PC-9 (cell line): ENCODE measurements at regions not wholly inside any gene's neighbourhood (a gene's known extent, or its start where the extent isn't known, plus 50 kb on each side); places are given as distances from the start of the nearest gene placed in this dataset.

Experiments
- BruUV-seq: library from RNA; stranded (reverse); fragments of 400-500 nt; replicated peaks from 2 replicates; lab custom pipeline; 2021; lab: Mats Ljungman, UMichigan
- CTCF ChIA-PET: fragments of 300-600 bp; sonication (Branson Sonifier 250); formaldehyde crosslinking; loops from one replicate; lab custom pipeline; 2022; ENCODE audit warnings: antibody characterized with exemption; lab: Charles Lee
- POLR2A ChIA-PET: fragments of 300-600 bp; sonication (Branson Sonifier 250); formaldehyde crosslinking; loops from one replicate; lab custom pipeline; 2022; ENCODE audit warnings: antibody characterized with exemption; ENCODE audit not compliant: unreplicated experiment; lab: Charles Lee
- DNase-seq, 2 experiments: peaks; one replicate each; pipeline versions ENCODE4 v3.0.0 to v3.0.0-alpha.2; 2015 to 2022; ENCODE audit warnings: mixed read lengths in 1 of 2
- H2AFZ ChIP-seq: fragments of 200-600 bp; sonication (generic); 2 replicates; pipeline ENCODE4 v1.8.1; 2017; ENCODE audit warnings: antibody characterized with exemption
- H3F3A ChIP-seq: fragments of 200-600 bp; sonication (generic); 2 replicates; pipeline ENCODE4 v1.8.1; 2017; ENCODE audit warnings: antibody characterized with exemption, mild to moderate bottlenecking, low read depth; ENCODE audit not compliant: insufficient read depth
- H3K27ac ChIP-seq: fragments of 200-600 bp; sonication (generic); 2 replicates; pipeline ENCODE4 v1.6.1; 2016; ENCODE audit warnings: mixed run types
- H3K27me3 ChIP-seq: fragments of 200-600 bp; sonication (generic); 2 replicates; pipeline ENCODE4 v1.6.1; 2016; ENCODE audit warnings: low read depth, mixed run types; ENCODE audit not compliant: insufficient read depth
- H3K36me3 ChIP-seq: fragments of 200-600 bp; sonication (generic); 2 replicates; pipeline ENCODE4 v1.6.1; 2016; ENCODE audit warnings: low read depth, mixed run types
- H3K4me1 ChIP-seq: fragments of 200-600 bp; sonication (generic); replicated peaks from 2 replicates; pipeline ENCODE4 v1.6.1; 2016; ENCODE audit warnings: mixed run types; ENCODE audit not compliant: insufficient read depth
- H3K4me2 ChIP-seq: fragments of 200-600 bp; sonication (generic); 2 replicates; pipeline ENCODE4 v1.6.1; 2017; ENCODE audit warnings: mixed run types
- H3K4me3 ChIP-seq: fragments of 200-600 bp; sonication (generic); 2 replicates; pipeline ENCODE4 v1.6.1; 2016; ENCODE audit warnings: mixed run types
- H3K79me2 ChIP-seq: fragments of 200-600 bp; sonication (generic); 2 replicates; pipeline ENCODE4 v1.6.1; 2017; ENCODE audit warnings: low read depth, mixed run types
- H3K9me2 ChIP-seq: fragments of 200-600 bp; sonication (generic); 2 replicates; pipeline ENCODE4 v1.8.1; 2017; ENCODE audit warnings: mild to moderate bottlenecking; ENCODE audit not compliant: insufficient read depth
- H3K9me3 ChIP-seq: fragments of 200-600 bp; sonication (generic); 2 replicates; pipeline ENCODE4 v1.8.1; 2016; ENCODE audit warnings: low read depth; ENCODE audit not compliant: insufficient read depth
- H4K20me1 ChIP-seq: fragments of 200-600 bp; sonication (generic); 2 replicates; pipeline ENCODE4 v1.8.1; 2017; ENCODE audit not compliant: insufficient read depth
- CTCF ChIP-seq: fragments of 200-600 bp; sonication (generic); conservative IDR thresholded peaks from 2 replicates; pipeline ENCODE4 v1.6.1; 2017; ENCODE audit warnings: mixed run types, antibody characterized with exemption, mild to moderate bottlenecking, moderate library complexity
- EZH2 ChIP-seq: fragments of 200-600 bp; sonication (generic); IDR thresholded peaks from 2 replicates; pipeline ENCODE4 v1.8.0; 2017; ENCODE audit warnings: antibody characterized with exemption, low read depth
- intact Hi-C: fragments of 100-400 bp; cut with micrococcal nuclease; formaldehyde crosslinking; loops from one replicate; pipeline ENCODE4 v1.10.0; 2022; ENCODE audit not compliant: unreplicated experiment

- Histone ChIP-seq H3K79me2 (no peaks in the 10 kb centered on the region), H3K4me2 (no peak overlapping the region), H4K20me1 (no peaks in the 10 kb centered on the region), H3K9me2 (no peaks in the 10 kb centered on the region), H3K4me1 (no peaks in the 10 kb centered on the region), H3K27ac (no peak overlapping the region), H3K36me3 (no peaks in the 10 kb centered on the region), H3K27me3 (peaks cover 12% of the 10 kb centered on the region; the same call in 1 of the 2 replicates), H3F3A (no peaks in the 10 kb centered on the region), H2AFZ (no peak overlapping the region), H3K9me3 (no peaks in the 10 kb centered on the region), H3K4me3 (no peak overlapping the region)
- no peak for TF ChIP-seq EZH2
- TF ChIP-seq CTCF = no peak
- CTCF ChIA-PET = no interaction called here
- POLR2A ChIA-PET = no interaction called here
- intact Hi-C loops = no loop called here
- DNase-seq = no peak
- no TSS peak for BruUV-seq
Observed at GRCh38 chr16:74015953-74016352, 280.7 kb upstream of the PSMD7 start.

- H3K9me2 ChIP-seq = no peaks in the 10 kb centered on the region
- no peaks in the 10 kb centered on the region for H3F3A ChIP-seq
- no peak overlapping the region for H3K4me3 ChIP-seq
- H2AFZ ChIP-seq = no peak overlapping the region
- BruUV-seq = no TSS peak
- no peak for DNase-seq
- H3K27me3 ChIP-seq = peaks cover 7% of the 10 kb centered on the region; the same call in 1 of the 2 replicates
- ChIA-PET CTCF (no interaction called here), POLR2A (no interaction called here)
- no peaks in the 10 kb centered on the region for H3K36me3 ChIP-seq
- no peaks in the 10 kb centered on the region for H3K79me2 ChIP-seq
- H3K4me1 ChIP-seq = no peaks in the 10 kb centered on the region
- intact Hi-C loops = no loop called here
- H3K4me2 ChIP-seq = no peak overlapping the region
- no peak for TF ChIP-seq CTCF
- no peak for TF ChIP-seq EZH2
- no peaks in the 10 kb centered on the region for H3K9me3 ChIP-seq
- H3K27ac ChIP-seq = no peak overlapping the region
- H4K20me1 ChIP-seq = no peaks in the 10 kb centered on the region
Observed at GRCh38 chr16:73998707-73999106, 297.9 kb upstream of the PSMD7 start.

- ChIA-PET CTCF (no interaction called here), POLR2A (no interaction called here)
- DNase-seq = no peak
- Histone ChIP-seq H3K27ac (no peak overlapping the region), H3K79me2 (no peaks in the 10 kb centered on the region), H2AFZ (no peak overlapping the region), H3K4me2 (no peak overlapping the region), H3K36me3 (no peaks in the 10 kb centered on the region), H3K9me3 (no peaks in the 10 kb centered on the region), H3K27me3 (peaks cover 7% of the 10 kb centered on the region; the same call in 1 of the 2 replicates), H4K20me1 (no peaks in the 10 kb centered on the region), H3F3A (no peaks in the 10 kb centered on the region), H3K9me2 (no peaks in the 10 kb centered on the region), H3K4me3 (no peak overlapping the region), H3K4me1 (no peaks in the 10 kb centered on the region)
- no TSS peak for BruUV-seq
- TF ChIP-seq CTCF (no peak), EZH2 (no peak)
- intact Hi-C loops = no loop called here
Observed at GRCh38 chr16:73997971-73998370, 298.6 kb upstream of the PSMD7 start.
